Tibial nerve (tissue), 3 donors: ENCODE measurements at regions not wholly inside any gene's neighbourhood (a gene's known extent, or its start where the extent isn't known, plus 50 kb on each side); places are given as distances from the start of the nearest gene placed in this dataset.

Source experiments
- CTCF ChIP-seq, 5 experiments: fragments of 200-600 bp in 3 of 5; fragments of 450-650 bp in 2 of 5; sonication (generic) in 3 of 5; IDR thresholded peaks; one replicate each; pipeline ENCODE4 v1.5.1; 2016 to 2019; ENCODE audit warnings: antibody characterized with exemption in 5 of 5, mild to moderate bottlenecking in 3 of 5, moderate library complexity in 2 of 5
- POLR2A ChIP-seq, 2 donors: fragments of 450-650 bp; IDR thresholded peaks; one replicate each; pipeline ENCODE4 v1.6.1; 2017; ENCODE audit warnings: antibody characterized with exemption in 2 of 2, mild to moderate bottlenecking in 2 of 2, moderate library complexity in 2 of 2

GRCh38 chr5:89246252-89246651 lies 363.3 kb upstream of the MEF2C start:
- TF ChIP-seq CTCF (IDR thresholded peaks at IDR 0.05) (no peak), POLR2A (IDR thresholded peaks at IDR 0.05) (no peak)
